ENCODE measurements at regions not wholly inside any gene's neighbourhood (a gene's known extent, or its start where the extent isn't known, plus 50 kb on each side); places are given as distances from the start of the nearest gene placed in this dataset.

DNA sequence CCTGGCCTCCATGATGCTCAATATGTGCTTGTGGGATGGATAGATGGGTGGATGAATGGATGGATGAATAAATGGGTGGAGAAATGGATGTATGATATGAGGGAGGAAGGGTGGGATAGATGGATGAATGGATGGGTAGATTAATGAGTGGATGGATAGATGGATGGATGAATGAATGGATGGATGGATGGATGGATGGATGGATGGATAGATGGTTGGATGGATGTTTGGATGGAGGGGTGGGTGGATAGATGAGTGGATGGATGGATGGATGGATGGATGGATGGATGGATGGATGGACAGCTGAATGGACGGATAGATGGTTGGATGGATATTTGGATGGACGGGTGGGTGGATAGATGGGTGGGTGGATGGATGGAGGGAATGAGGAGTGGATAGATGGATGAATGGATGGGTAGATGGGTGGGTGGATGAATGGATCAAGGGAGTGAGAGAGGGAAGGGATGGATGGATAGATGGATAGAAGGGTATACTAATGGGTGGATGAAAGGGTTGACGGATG is 139.4 kb downstream of the CEBPB start:
- TF ChIP-seq YY1 (IDR thresholded peaks at IDR 0.05; ENCODE audit: borderline replicate concordance in 1 of 3, control insufficient read depth in 1 of 3, extremely low read depth in 1 of 3, insufficient read depth in 3 of 3, insufficient read length in 1 of 3, insufficient replicate concordance in 2 of 3, low read depth in 1 of 3, low read length in 2 of 3) (no peak), CHD2 (IDR thresholded peaks at IDR 0.05; ENCODE audit: low read depth, low read length) (no peak), PML (IDR thresholded peaks at IDR 0.05; ENCODE audit: low read length) (no peak), PCBP1 (IDR thresholded peaks at IDR 0.05; ENCODE audit: low read depth, low read length, poor library complexity, severe bottlenecking) (no peak), EHMT2 (IDR thresholded peaks at IDR 0.05) (0 out of 2 replicates have a peak, but pooled peaks have one; percentile 44), MAFF (IDR thresholded peaks at IDR 0.05; ENCODE audit: low read length) (no peak), GABPA (tag; conservative IDR thresholded peaks at IDR 0.05; ENCODE audit: low read depth) (no peak), NR3C1 (CRISPR knock-in tag; IDR thresholded peaks at IDR 0.05) (no peak), PCBP2 (IDR thresholded peaks at IDR 0.05; ENCODE audit: low read depth, low read length, poor library complexity, severe bottlenecking) (no peak)
- TF ChIP-seq, protein P1, sequence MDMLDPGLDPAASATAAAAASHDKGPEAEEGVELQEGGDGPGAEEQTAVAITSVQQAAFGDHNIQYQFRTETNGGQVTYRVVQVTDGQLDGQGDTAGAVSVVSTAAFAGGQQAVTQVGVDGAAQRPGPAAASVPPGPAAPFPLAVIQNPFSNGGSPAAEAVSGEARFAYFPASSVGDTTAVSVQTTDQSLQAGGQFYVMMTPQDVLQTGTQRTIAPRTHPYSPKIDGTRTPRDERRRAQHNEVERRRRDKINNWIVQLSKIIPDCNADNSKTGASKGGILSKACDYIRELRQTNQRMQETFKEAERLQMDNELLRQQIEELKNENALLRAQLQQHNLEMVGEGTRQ (CRISPR knock-in tag; IDR thresholded peaks at IDR 0.05), result no peak
- TF ChIP-seq, protein P2, sequence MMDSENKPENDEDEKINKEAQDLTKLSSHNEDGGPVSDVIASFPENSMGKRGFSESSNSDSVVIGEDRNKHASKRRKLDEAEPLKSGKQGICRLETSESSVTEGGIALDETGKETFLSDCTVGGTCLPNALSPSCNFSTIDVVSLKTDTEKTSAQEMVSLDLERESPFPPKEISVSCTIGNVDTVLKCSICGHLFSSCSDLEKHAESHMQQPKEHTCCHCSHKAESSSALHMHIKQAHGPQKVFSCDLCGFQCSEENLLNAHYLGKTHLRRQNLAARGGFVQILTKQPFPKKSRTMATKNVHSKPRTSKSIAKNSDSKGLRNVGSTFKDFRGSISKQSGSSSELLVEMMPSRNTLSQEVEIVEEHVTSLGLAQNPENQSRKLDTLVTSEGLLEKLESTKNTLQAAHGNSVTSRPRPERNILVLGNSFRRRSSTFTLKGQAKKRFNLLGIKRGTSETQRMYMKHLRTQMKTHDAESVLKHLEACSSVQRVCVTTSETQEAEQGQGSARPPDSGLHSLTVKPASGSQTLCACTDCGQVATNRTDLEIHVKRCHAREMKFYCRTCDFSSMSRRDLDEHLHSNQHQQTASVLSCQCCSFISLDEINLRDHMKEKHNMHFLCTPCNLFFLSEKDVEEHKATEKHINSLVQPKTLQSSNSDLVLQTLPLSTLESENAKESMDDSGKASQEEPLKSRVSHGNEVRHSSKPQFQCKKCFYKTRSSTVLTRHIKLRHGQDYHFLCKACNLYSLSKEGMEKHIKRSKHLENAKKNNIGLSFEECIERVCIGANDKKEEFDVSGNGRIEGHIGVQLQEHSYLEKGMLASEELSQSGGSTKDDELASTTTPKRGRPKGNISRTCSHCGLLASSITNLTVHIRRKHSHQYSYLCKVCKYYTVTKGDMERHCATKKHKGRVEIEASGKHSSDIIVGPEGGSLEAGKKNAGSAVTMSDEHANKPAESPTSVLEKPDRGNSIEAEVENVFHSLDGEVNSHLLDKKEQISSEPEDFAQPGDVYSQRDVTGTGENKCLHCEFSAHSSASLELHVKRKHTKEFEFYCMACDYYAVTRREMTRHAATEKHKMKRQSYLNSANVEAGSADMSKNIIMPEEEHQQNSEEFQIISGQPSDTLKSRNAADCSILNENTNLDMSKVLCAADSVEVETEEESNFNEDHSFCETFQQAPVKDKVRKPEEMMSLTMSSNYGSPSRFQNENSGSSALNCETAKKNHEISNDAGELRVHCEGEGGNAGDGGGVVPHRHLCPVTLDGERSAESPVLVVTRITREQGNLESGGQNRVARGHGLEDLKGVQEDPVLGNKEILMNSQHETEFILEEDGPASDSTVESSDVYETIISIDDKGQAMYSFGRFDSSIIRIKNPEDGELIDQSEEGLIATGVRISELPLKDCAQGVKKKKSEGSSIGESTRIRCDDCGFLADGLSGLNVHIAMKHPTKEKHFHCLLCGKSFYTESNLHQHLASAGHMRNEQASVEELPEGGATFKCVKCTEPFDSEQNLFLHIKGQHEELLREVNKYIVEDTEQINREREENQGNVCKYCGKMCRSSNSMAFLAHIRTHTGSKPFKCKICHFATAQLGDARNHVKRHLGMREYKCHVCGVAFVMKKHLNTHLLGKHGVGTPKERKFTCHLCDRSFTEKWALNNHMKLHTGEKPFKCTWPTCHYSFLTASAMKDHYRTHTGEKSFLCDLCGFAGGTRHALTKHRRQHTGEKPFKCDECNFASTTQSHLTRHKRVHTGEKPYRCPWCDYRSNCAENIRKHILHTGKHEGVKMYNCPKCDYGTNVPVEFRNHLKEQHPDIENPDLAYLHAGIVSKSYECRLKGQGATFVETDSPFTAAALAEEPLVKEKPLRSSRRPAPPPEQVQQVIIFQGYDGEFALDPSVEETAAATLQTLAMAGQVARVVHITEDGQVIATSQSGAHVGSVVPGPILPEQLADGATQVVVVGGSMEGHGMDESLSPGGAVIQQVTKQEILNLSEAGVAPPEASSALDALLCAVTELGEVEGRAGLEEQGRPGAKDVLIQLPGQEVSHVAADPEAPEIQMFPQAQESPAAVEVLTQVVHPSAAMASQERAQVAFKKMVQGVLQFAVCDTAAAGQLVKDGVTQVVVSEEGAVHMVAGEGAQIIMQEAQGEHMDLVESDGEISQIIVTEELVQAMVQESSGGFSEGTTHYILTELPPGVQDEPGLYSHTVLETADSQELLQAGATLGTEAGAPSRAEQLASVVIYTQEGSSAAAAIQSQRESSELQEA (IDR thresholded peaks at IDR 0.05; ENCODE audit: low read depth), result no peak
- TF ChIP-seq, protein P3, sequence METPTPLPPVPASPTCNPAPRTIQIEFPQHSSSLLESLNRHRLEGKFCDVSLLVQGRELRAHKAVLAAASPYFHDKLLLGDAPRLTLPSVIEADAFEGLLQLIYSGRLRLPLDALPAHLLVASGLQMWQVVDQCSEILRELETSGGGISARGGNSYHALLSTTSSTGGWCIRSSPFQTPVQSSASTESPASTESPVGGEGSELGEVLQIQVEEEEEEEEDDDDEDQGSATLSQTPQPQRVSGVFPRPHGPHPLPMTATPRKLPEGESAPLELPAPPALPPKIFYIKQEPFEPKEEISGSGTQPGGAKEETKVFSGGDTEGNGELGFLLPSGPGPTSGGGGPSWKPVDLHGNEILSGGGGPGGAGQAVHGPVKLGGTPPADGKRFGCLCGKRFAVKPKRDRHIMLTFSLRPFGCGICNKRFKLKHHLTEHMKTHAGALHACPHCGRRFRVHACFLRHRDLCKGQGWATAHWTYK (CRISPR knock-in tag; IDR thresholded peaks at IDR 0.05), result no peak
- TF ChIP-seq, protein P4, sequence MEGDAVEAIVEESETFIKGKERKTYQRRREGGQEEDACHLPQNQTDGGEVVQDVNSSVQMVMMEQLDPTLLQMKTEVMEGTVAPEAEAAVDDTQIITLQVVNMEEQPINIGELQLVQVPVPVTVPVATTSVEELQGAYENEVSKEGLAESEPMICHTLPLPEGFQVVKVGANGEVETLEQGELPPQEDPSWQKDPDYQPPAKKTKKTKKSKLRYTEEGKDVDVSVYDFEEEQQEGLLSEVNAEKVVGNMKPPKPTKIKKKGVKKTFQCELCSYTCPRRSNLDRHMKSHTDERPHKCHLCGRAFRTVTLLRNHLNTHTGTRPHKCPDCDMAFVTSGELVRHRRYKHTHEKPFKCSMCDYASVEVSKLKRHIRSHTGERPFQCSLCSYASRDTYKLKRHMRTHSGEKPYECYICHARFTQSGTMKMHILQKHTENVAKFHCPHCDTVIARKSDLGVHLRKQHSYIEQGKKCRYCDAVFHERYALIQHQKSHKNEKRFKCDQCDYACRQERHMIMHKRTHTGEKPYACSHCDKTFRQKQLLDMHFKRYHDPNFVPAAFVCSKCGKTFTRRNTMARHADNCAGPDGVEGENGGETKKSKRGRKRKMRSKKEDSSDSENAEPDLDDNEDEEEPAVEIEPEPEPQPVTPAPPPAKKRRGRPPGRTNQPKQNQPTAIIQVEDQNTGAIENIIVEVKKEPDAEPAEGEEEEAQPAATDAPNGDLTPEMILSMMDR (IDR thresholded peaks at IDR 0.05 in 2 of 3, conservative IDR thresholded peaks at IDR 0.05 in 1 of 3; ENCODE audit: insufficient read depth in 2 of 3, low read depth in 1 of 3, low read length in 3 of 3), result no peak
- TF ChIP-seq, protein P5, sequence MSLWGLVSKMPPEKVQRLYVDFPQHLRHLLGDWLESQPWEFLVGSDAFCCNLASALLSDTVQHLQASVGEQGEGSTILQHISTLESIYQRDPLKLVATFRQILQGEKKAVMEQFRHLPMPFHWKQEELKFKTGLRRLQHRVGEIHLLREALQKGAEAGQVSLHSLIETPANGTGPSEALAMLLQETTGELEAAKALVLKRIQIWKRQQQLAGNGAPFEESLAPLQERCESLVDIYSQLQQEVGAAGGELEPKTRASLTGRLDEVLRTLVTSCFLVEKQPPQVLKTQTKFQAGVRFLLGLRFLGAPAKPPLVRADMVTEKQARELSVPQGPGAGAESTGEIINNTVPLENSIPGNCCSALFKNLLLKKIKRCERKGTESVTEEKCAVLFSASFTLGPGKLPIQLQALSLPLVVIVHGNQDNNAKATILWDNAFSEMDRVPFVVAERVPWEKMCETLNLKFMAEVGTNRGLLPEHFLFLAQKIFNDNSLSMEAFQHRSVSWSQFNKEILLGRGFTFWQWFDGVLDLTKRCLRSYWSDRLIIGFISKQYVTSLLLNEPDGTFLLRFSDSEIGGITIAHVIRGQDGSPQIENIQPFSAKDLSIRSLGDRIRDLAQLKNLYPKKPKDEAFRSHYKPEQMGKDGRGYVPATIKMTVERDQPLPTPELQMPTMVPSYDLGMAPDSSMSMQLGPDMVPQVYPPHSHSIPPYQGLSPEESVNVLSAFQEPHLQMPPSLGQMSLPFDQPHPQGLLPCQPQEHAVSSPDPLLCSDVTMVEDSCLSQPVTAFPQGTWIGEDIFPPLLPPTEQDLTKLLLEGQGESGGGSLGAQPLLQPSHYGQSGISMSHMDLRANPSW (CRISPR knock-in tag; IDR thresholded peaks at IDR 0.05), result no peak

Data from K562 (cell line).